AG04450 (cell line): ENCODE measurements at regions not wholly inside any gene's neighbourhood (a gene's known extent, or its start where the extent isn't known, plus 50 kb on each side); places are given as distances from the start of the nearest gene placed in this dataset.

ENCODE experiments used
- CTCF ChIA-PET: fragments of 300-600, 350-600 bp; formaldehyde crosslinking; extraction: SDS; loops from one replicate; lab custom pipeline; 2022; ENCODE audit warnings: antibody characterized with exemption, inconsistent platforms; lab: Charles Lee
- POLR2A ChIA-PET: fragments of 350-600 bp; formaldehyde crosslinking; extraction: SDS; loops from one replicate; lab custom pipeline; 2021; ENCODE audit warnings: antibody characterized with exemption, inconsistent platforms; lab: Yijun Ruan, JAX
- DNase-seq: peaks from one replicate; pipeline ENCODE4 v3.0.0-alpha.2; 2011; ENCODE audit warnings: low read depth, low spot score
- H3K27ac ChIP-seq: one replicate; pipeline ENCODE4 v1.5.1; 2012; ENCODE audit warnings: low read depth, low read length, control low read depth
- H3K27me3 ChIP-seq: one replicate; pipeline ENCODE4 v1.6.0; 2012; ENCODE audit warnings: low read length; ENCODE audit not compliant: control insufficient read depth, insufficient read depth
- H3K4me3 ChIP-seq: 2 replicates; pipeline ENCODE4 v1.5.1; 2011; ENCODE audit warnings: mild to moderate bottlenecking, low read depth, low read length, control low read depth
- H3K9me3 ChIP-seq: 2 replicates; pipeline ENCODE4 v1.5.1; 2012; ENCODE audit warnings: low read length; ENCODE audit not compliant: control insufficient read depth, insufficient read depth
- CTCF ChIP-seq: IDR thresholded peaks from 2 replicates; pipeline ENCODE4 v1.5.1; 2011; ENCODE audit warnings: low read depth, low read length, control low read depth, inconsistent platforms

- CTCF ChIA-PET, result no interaction called here
These were observed 191.7 kb upstream of the NAALADL2 start for GRCh38 chr3:174667386-174667785.

GRCh38 chr3:174675406-174675805 lies 183.7 kb upstream of the NAALADL2 start:
- Histone ChIP-seq H3K9me3 (no peaks in the 10 kb centered on the region), H3K4me3 (no peak overlapping the region), H3K27me3 (no peaks in the 10 kb centered on the region), H3K27ac (no peak overlapping the region)
- no peak for DNase-seq
- ChIA-PET CTCF (no interaction called here), POLR2A (no interaction called here)
- TF ChIP-seq CTCF, result no peak

More at GRCh38 chr3:174667386-174667785, 191.7 kb upstream of the NAALADL2 start:
- H3K27me3 ChIP-seq, result no peaks in the 10 kb centered on the region
- DNase-seq, result no peak
- H3K4me3 ChIP-seq, result no peak overlapping the region
- no peaks in the 10 kb centered on the region for H3K9me3 ChIP-seq
- TF ChIP-seq CTCF, result no peak
- POLR2A ChIA-PET, result no interaction called here
- no peak overlapping the region for H3K27ac ChIP-seq

GRCh38 chr3:174681784-174682183 lies 177.3 kb upstream of the NAALADL2 start:
- Histone ChIP-seq H3K27ac (no peak overlapping the region), H3K4me3 (no peak overlapping the region), H3K9me3 (no peaks in the 10 kb centered on the region), H3K27me3 (no peaks in the 10 kb centered on the region)
- DNase-seq, result no peak
- TF ChIP-seq CTCF, result no peak
- ChIA-PET CTCF (no interaction called here), POLR2A (no interaction called here)

GRCh38 chr3:174685796-174686195 lies 173.3 kb upstream of the NAALADL2 start:
- CTCF ChIA-PET, result interaction anchor here (0.5 kb wide), 1 partner anchor 1245 kb away, joined by 3 read pairs; no protein-coding TSS in a partner anchor
- H3K4me3 ChIP-seq, result no peak overlapping the region
- POLR2A ChIA-PET, result no interaction called here

GRCh38 chr3:174697310-174697709 lies 161.8 kb upstream of the NAALADL2 start:
- ChIA-PET POLR2A (no interaction called here), CTCF (no interaction called here)
- Histone ChIP-seq H3K27me3 (no peaks in the 10 kb centered on the region), H3K9me3 (no peaks in the 10 kb centered on the region), H3K4me3 (no peak overlapping the region), H3K27ac (no peak overlapping the region)
- no peak for TF ChIP-seq CTCF
- no peak for DNase-seq

More at GRCh38 chr3:174685796-174686195, 173.3 kb upstream of the NAALADL2 start:
- Histone ChIP-seq H3K9me3 (no peaks in the 10 kb centered on the region), H3K27me3 (no peaks in the 10 kb centered on the region), H3K27ac (no peak overlapping the region)
- no peak for TF ChIP-seq CTCF
- no peak for DNase-seq
